ENCODE measurements at regions not wholly inside any gene's neighbourhood (a gene's known extent, or its start where the extent isn't known, plus 50 kb on each side); places are given as distances from the start of the nearest gene placed in this dataset.
A peak's percentile ranks its signal among the peaks of the same experiment; 100 is the strongest.

DNA sequence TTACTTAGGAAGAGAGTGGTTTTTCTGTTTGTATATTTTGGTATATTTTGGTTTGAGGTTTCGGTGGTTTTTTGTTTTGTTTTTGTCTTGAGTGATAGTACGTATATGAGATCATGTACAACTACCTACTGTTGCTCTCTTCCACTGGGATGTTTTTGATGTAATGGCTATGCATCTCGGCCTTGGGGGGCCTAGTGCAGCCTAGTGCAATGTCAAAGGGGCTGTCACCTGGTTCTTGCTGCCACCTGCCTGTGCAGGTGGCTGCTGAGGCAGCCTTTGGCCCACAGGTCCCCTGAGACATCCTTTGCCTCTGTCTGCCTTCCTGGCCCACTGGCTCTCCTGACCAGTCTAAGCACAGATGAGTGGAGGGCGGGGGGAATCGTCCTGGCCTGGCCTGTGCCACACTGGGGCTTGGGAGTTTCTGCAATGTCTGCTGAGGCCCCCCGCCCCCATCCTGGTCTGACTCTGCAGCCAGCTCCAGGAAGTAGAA lies 546.6 kb downstream of the CD83 start (continued):
- TF ChIP-seq, protein P1, sequence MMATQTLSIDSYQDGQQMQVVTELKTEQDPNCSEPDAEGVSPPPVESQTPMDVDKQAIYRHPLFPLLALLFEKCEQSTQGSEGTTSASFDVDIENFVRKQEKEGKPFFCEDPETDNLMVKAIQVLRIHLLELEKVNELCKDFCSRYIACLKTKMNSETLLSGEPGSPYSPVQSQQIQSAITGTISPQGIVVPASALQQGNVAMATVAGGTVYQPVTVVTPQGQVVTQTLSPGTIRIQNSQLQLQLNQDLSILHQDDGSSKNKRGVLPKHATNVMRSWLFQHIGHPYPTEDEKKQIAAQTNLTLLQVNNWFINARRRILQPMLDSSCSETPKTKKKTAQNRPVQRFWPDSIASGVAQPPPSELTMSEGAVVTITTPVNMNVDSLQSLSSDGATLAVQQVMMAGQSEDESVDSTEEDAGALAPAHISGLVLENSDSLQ (IDR thresholded peaks at IDR 0.05), result peak; percentile 71
- no peak for TF ChIP-seq KDM1A (IDR thresholded peaks at IDR 0.05; ENCODE audit: borderline replicate concordance)
- TF ChIP-seq NFIC (IDR thresholded peaks at IDR 0.05; ENCODE audit: low read depth, low read length), result peak; percentile 76; the same call in 1 of the 2 replicates
- no peak for TF ChIP-seq STAT1 (conservative IDR thresholded peaks at IDR 0.05)
- no peak for TF ChIP-seq CHD4 (IDR thresholded peaks at IDR 0.05)
- TF ChIP-seq NBN (IDR thresholded peaks at IDR 0.05), result peak; percentile 74
- no peak for TF ChIP-seq EZH2 (IDR thresholded peaks at IDR 0.05; ENCODE audit: borderline replicate concordance, control insufficient read depth, low read depth, low read length)
- no peak for TF ChIP-seq TCF3 (IDR thresholded peaks at IDR 0.05; ENCODE audit: borderline replicate concordance, insufficient read depth, low read depth, low read length)
- TF ChIP-seq CREB1 (IDR thresholded peaks at IDR 0.05; ENCODE audit: low read depth), result no peak
- peak; percentile 48 for TF ChIP-seq IKZF1 (conservative IDR thresholded peaks at IDR 0.05)
- TF ChIP-seq, protein P2, sequence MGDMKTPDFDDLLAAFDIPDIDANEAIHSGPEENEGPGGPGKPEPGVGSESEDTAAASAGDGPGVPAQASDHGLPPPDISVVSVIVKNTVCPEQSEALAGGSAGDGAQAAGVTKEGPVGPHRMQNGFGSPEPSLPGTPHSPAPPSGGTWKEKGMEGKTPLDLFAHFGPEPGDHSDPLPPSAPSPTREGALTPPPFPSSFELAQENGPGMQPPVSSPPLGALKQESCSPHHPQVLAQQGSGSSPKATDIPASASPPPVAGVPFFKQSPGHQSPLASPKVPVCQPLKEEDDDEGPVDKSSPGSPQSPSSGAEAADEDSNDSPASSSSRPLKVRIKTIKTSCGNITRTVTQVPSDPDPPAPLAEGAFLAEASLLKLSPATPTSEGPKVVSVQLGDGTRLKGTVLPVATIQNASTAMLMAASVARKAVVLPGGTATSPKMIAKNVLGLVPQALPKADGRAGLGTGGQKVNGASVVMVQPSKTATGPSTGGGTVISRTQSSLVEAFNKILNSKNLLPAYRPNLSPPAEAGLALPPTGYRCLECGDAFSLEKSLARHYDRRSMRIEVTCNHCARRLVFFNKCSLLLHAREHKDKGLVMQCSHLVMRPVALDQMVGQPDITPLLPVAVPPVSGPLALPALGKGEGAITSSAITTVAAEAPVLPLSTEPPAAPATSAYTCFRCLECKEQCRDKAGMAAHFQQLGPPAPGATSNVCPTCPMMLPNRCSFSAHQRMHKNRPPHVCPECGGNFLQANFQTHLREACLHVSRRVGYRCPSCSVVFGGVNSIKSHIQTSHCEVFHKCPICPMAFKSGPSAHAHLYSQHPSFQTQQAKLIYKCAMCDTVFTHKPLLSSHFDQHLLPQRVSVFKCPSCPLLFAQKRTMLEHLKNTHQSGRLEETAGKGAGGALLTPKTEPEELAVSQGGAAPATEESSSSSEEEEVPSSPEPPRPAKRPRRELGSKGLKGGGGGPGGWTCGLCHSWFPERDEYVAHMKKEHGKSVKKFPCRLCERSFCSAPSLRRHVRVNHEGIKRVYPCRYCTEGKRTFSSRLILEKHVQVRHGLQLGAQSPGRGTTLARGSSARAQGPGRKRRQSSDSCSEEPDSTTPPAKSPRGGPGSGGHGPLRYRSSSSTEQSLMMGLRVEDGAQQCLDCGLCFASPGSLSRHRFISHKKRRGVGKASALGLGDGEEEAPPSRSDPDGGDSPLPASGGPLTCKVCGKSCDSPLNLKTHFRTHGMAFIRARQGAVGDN (IDR thresholded peaks at IDR 0.05), result no peak
- peak; percentile 75; the same call in 1 of the 2 replicates for TF ChIP-seq MEF2A (IDR thresholded peaks at IDR 0.05; ENCODE audit: insufficient read depth, low read depth, low read length)
- TF ChIP-seq ZNF622 (IDR thresholded peaks at IDR 0.05), result no peak
- TF ChIP-seq HCFC1 (IDR thresholded peaks at IDR 0.05; ENCODE audit: low read length), result no peak
- 0 out of 2 replicates have a peak, but pooled peaks have one; percentile 33 for TF ChIP-seq MYB (IDR thresholded peaks at IDR 0.05; ENCODE audit: borderline replicate concordance, low read depth, low read length)
- no peak for TF ChIP-seq SUZ12 (IDR thresholded peaks at IDR 0.05; ENCODE audit: unreplicated experiment)
- TF ChIP-seq MEF2B (IDR thresholded peaks at IDR 0.05; ENCODE audit: partially characterized antibody, poor library complexity, severe bottlenecking), result peak; percentile 80
- no peak for TF ChIP-seq LARP7 (IDR thresholded peaks at IDR 0.05)
- 0 out of 2 replicates have a peak, but pooled peaks have one; percentile 9 for TF ChIP-seq ZNF384 (IDR thresholded peaks at IDR 0.05; ENCODE audit: borderline replicate concordance, low read depth, low read length)
- no peak for TF ChIP-seq PAX8 (IDR thresholded peaks at IDR 0.05)
- TF ChIP-seq, protein P3, sequence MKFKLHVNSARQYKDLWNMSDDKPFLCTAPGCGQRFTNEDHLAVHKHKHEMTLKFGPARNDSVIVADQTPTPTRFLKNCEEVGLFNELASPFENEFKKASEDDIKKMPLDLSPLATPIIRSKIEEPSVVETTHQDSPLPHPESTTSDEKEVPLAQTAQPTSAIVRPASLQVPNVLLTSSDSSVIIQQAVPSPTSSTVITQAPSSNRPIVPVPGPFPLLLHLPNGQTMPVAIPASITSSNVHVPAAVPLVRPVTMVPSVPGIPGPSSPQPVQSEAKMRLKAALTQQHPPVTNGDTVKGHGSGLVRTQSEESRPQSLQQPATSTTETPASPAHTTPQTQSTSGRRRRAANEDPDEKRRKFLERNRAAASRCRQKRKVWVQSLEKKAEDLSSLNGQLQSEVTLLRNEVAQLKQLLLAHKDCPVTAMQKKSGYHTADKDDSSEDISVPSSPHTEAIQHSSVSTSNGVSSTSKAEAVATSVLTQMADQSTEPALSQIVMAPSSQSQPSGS (IDR thresholded peaks at IDR 0.05; ENCODE audit: low read length), result peak; percentile 69
- TF ChIP-seq, protein P4, sequence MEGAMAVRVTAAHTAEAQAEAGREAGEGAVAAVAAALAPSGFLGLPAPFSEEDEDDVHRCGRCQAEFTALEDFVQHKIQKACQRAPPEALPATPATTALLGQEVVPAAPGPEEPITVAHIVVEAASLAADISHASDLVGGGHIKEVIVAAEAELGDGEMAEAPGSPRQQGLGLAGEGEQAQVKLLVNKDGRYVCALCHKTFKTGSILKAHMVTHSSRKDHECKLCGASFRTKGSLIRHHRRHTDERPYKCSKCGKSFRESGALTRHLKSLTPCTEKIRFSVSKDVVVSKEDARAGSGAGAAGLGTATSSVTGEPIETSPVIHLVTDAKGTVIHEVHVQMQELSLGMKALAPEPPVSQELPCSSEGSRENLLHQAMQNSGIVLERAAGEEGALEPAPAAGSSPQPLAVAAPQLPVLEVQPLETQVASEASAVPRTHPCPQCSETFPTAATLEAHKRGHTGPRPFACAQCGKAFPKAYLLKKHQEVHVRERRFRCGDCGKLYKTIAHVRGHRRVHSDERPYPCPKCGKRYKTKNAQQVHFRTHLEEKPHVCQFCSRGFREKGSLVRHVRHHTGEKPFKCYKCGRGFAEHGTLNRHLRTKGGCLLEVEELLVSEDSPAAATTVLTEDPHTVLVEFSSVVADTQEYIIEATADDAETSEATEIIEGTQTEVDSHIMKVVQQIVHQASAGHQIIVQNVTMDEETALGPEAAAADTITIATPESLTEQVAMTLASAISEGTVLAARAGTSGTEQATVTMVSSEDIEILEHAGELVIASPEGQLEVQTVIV (IDR thresholded peaks at IDR 0.05; ENCODE audit: borderline replicate concordance, partially characterized antibody), result no peak
- TF ChIP-seq MTA2 (IDR thresholded peaks at IDR 0.05; ENCODE audit: low read depth), result peak; percentile 67; the same call in 1 of the 2 replicates

All from GM12878 (cell line).